ENCODE measurements at regions not wholly inside any gene's neighbourhood (a gene's known extent, or its start where the extent isn't known, plus 50 kb on each side); places are given as distances from the start of the nearest gene placed in this dataset.

DNA sequence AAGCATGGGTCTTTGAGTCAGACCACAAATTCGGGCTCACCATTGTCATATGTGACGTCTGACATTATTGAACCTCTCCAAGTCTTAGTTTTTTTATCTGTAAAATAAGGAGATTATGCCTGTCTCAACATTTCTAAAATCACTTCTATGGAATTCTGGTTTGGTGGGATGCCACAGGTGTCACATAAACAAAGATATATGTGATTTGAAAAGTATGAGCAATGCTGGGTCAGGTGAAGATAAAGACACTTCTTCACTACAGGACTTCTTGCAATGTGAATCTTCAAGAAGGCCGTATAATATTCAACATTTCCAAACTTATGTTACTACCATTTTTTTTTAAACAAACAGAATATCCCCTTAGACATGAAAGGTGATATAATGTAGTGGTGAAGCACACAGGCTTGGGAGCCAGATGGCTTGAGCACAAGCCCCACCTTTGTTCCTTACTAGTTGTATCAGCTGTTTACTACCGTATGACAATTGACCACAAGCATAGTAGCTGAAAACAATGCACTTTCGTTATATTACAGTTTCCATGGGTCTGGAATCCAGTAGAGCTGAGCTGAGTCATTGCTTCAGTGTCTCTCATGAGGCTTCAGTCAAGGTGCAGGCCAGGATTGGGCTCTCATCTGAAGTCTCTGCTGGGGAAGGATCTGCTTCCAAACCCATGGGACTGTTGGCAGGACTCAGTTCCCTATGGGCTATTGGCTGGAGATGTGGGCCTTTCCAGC, 87.7 kb downstream of the UTP18 start:
- H3K27ac ChIP-seq = no peak overlapping the region
- H3K27me3 ChIP-seq = no peaks in the 10 kb centered on the region
- no peaks in the 10 kb centered on the region for H3K9me3 ChIP-seq
- no peak for DNase-seq (ENCODE audit: low spot score in 2 of 2)
- no peaks in the 10 kb centered on the region for H3K36me3 ChIP-seq
- H3K4me3 ChIP-seq = no peak overlapping the region
- WGBS, 2 donors = 87 to 90% methylated on average over 5 of the region's 5 CpGs
- TF ChIP-seq EP300 (IDR thresholded peaks at IDR 0.05) (no peak), POLR2A (IDR thresholded peaks at IDR 0.05) (no peak)
- TF ChIP-seq, protein P1, sequence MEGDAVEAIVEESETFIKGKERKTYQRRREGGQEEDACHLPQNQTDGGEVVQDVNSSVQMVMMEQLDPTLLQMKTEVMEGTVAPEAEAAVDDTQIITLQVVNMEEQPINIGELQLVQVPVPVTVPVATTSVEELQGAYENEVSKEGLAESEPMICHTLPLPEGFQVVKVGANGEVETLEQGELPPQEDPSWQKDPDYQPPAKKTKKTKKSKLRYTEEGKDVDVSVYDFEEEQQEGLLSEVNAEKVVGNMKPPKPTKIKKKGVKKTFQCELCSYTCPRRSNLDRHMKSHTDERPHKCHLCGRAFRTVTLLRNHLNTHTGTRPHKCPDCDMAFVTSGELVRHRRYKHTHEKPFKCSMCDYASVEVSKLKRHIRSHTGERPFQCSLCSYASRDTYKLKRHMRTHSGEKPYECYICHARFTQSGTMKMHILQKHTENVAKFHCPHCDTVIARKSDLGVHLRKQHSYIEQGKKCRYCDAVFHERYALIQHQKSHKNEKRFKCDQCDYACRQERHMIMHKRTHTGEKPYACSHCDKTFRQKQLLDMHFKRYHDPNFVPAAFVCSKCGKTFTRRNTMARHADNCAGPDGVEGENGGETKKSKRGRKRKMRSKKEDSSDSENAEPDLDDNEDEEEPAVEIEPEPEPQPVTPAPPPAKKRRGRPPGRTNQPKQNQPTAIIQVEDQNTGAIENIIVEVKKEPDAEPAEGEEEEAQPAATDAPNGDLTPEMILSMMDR (IDR thresholded peaks at IDR 0.05) = no peak
- peaks cover 0 to 4% (median 0%) of the 10 kb centered on the region in 4 donors for H3K4me1 ChIP-seq

DNA sequence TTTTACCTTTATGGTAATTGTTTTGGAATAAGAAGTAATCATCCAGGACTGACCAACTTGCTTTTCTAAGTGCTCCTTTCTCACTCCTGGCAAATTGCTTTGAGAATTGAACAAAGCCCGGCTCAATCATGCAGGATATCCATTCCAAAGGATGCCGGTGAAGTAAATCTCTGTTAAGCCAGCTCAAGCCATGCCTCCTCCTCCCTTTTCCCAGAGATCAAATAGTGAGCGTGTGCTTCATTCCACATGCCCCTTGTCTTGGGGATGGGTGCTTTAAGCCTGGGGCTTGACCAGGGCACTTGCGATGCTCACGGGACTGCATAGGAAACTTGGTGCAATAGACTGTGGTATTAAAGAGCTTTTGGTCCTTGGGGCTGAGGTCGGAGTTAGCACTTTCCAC, 90.7 kb downstream of the UTP18 start:
- TF ChIP-seq, protein P1 (IDR thresholded peaks at IDR 0.05) = no peak
- TF ChIP-seq EP300 (IDR thresholded peaks at IDR 0.05) (no peak), POLR2A (IDR thresholded peaks at IDR 0.05) (no peak)
- H3K9me3 ChIP-seq = no peaks in the 10 kb centered on the region
- no peak for DNase-seq (ENCODE audit: low spot score in 2 of 2)
- H3K4me1 ChIP-seq = peaks cover 0 to 19% (median 1%) of the 10 kb centered on the region in 4 donors
- no peak overlapping the region for H3K27ac ChIP-seq
- WGBS, 2 donors = 63 to 80% methylated on average over 6 of the region's 6 CpGs
- no peaks in the 10 kb centered on the region for H3K27me3 ChIP-seq
- H3K36me3 ChIP-seq = no peaks in the 10 kb centered on the region
- H3K4me3 ChIP-seq = no peak overlapping the region

DNA sequence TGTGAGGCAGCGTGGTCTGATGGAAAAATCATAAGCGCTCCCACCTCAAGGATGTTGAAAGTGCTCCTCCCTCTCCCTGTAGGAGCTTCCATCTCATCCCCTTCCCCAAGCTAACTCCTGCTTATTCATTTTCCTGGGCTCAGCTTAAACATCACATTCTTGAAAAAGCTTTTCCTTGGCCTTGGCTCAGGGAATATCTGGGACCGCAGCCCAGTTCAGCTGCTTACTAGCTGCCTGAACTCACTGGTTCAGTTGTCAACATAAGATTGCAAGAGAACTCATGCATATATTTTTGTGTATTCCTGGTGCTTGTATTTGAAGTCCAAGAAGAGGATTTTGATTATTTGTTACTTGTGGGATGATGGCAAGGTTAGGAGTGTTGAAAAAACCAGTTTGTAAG, 91.5 kb downstream of the UTP18 start:
- WGBS, 2 donors = 37 to 38% methylated on average over 3 of the region's 3 CpGs
- DNase-seq (ENCODE audit: low spot score in 2 of 2) = no peak
- no peak overlapping the region for H3K27ac ChIP-seq
- peaks cover 0 to 20% (median 2%) of the 10 kb centered on the region in 4 donors for H3K4me1 ChIP-seq
- H3K9me3 ChIP-seq = no peaks in the 10 kb centered on the region
- H3K36me3 ChIP-seq = no peaks in the 10 kb centered on the region
- TF ChIP-seq POLR2A (IDR thresholded peaks at IDR 0.05) = no peak
- TF ChIP-seq EP300 (IDR thresholded peaks at IDR 0.05) = no peak
- TF ChIP-seq, protein P1 (IDR thresholded peaks at IDR 0.05) = no peak
- no peaks in the 10 kb centered on the region for H3K27me3 ChIP-seq
- no peak overlapping the region for H3K4me3 ChIP-seq

DNA sequence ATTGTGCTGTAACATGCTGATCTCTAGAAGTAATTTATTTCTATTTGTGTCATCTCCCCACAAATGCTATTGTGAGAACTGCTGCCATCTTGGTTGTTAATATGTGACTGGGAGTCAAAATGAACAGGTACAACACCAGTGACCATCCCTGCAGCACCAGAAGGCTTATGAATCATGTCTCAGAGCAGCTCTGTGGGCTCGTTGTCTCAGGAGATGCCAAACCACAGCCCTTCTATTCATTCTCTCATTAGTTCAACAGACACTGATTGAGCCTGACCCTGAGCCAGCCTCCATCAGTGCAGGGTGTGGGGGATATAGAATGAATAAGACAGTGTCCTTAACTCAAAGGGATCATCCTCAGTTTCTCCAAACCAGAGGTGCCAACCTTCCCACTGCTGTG, 92.5 kb downstream of the UTP18 start:
- TF ChIP-seq, protein P1 (IDR thresholded peaks at IDR 0.05) = no peak
- no peak for TF ChIP-seq POLR2A (IDR thresholded peaks at IDR 0.05)
- no peak for TF ChIP-seq EP300 (IDR thresholded peaks at IDR 0.05)
- no peak for DNase-seq (ENCODE audit: low spot score in 2 of 2)
- Histone ChIP-seq H3K27me3 (no peaks in the 10 kb centered on the region), H3K4me3 (no peak overlapping the region), H3K9me3 (no peaks in the 10 kb centered on the region), H3K4me1 (peaks cover 0 to 20% (median 2%) of the 10 kb centered on the region in 4 donors), H3K36me3 (no peaks in the 10 kb centered on the region), H3K27ac (no peak overlapping the region)
- 44 to 47% methylated on average over 1 of the region's 1 CpG for WGBS, 2 donors

DNA sequence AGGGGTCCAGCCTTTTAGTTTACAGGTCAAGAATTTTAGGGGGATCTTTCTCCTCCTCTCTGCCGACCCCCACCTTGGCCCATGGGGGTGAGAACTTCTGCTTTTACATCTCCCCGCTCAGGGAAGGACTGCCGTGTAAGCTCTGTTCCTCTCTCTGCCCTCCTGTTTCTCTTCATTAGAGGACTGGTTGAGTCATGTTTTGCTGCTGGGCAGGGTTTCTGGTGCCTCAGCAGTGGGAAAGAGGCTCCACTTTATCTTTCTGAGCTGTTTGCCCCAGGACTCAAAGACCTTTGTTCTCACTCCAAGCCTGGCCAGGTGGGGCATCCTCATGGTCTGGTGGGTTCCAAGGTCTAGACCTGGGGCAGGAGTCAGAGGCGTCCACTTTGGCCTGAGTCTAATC, 93.0 kb downstream of the UTP18 start:
- 81 to 85% methylated on average over 4 of the region's 4 CpGs for WGBS, 2 donors
- DNase-seq (ENCODE audit: low spot score in 2 of 2) = no peak
- Histone ChIP-seq H3K4me1 (peaks cover 0 to 20% (median 2%) of the 10 kb centered on the region in 4 donors), H3K36me3 (no peaks in the 10 kb centered on the region), H3K9me3 (no peaks in the 10 kb centered on the region), H3K27me3 (no peaks in the 10 kb centered on the region), H3K27ac (no peak overlapping the region), H3K4me3 (no peak overlapping the region)
- TF ChIP-seq, protein P1 (IDR thresholded peaks at IDR 0.05) = no peak
- TF ChIP-seq EP300 (IDR thresholded peaks at IDR 0.05) (no peak), POLR2A (IDR thresholded peaks at IDR 0.05) (no peak)
